ENCODE measurements at regions not wholly inside any gene's neighbourhood (a gene's known extent, or its start where the extent isn't known, plus 50 kb on each side); places are given as distances from the start of the nearest gene placed in this dataset.

DNA sequence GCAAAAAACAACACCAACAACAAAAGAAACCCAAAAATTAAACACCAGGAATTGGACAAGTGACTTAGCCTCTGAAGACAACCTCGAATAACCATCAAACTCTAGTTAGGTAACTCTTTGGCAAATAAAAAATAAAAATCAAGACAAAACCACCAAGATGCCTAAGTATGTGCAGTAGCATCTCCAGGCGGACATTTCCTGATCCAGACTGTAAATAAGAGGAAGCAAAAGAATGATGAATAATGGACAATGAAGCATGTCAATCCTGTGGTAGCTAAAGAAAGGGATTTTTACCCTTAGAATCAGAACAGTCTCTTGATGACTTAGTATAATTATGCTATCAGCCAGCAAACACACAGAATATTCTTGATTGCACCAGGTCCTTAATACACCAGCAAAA is 276.7 kb upstream of the DIAPH2 start:
- TF ChIP-seq, protein P1, sequence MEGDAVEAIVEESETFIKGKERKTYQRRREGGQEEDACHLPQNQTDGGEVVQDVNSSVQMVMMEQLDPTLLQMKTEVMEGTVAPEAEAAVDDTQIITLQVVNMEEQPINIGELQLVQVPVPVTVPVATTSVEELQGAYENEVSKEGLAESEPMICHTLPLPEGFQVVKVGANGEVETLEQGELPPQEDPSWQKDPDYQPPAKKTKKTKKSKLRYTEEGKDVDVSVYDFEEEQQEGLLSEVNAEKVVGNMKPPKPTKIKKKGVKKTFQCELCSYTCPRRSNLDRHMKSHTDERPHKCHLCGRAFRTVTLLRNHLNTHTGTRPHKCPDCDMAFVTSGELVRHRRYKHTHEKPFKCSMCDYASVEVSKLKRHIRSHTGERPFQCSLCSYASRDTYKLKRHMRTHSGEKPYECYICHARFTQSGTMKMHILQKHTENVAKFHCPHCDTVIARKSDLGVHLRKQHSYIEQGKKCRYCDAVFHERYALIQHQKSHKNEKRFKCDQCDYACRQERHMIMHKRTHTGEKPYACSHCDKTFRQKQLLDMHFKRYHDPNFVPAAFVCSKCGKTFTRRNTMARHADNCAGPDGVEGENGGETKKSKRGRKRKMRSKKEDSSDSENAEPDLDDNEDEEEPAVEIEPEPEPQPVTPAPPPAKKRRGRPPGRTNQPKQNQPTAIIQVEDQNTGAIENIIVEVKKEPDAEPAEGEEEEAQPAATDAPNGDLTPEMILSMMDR (IDR thresholded peaks at IDR 0.05): no peak
- no peak for TF ChIP-seq POLR2A (IDR thresholded peaks at IDR 0.05)
